HG03565 (cell line): ENCODE measurements at regions not wholly inside any gene's neighbourhood (a gene's known extent, or its start where the extent isn't known, plus 50 kb on each side); places are given as distances from the start of the nearest gene placed in this dataset.
"Not testable (repeated sequence)": the region's sequence is repeated elsewhere in the genome, so short reads cannot be mapped to it uniquely, and the experiment has no call there.

Experiments
- ATAC-seq: cut with Tn5 transposase; IDR thresholded peaks from one replicate; pipeline ENCODE4 v1.9.1; 2021; ENCODE audit warnings: mild to moderate bottlenecking, moderate library complexity; ENCODE audit not compliant: unreplicated experiment

- no peak for ATAC-seq
Observed at GRCh38 chr3:164393171-164393570, 685.1 kb downstream of the SI start.

GRCh38 chr3:164390046-164390445, 688.2 kb downstream of the SI start:
- no peak for ATAC-seq

- no peak for ATAC-seq
Observed at GRCh38 chr3:164387236-164387635, 691.1 kb downstream of the SI start.

- no peak for ATAC-seq
Observed at GRCh38 chr3:164380156-164380555, 698.1 kb downstream of the SI start.

- ATAC-seq: no peak
Observed at GRCh38 chr3:164377466-164377865, 700.8 kb downstream of the SI start.

- ATAC-seq: no peak
Observed at GRCh38 chr3:164375995-164376394, 702.3 kb downstream of the SI start.

GRCh38 chr3:164375538-164375937, 702.8 kb downstream of the SI start:
- no peak for ATAC-seq

GRCh38 chr3:164371681-164372080, 706.6 kb downstream of the SI start:
- ATAC-seq: no peak

GRCh38 chr3:164370970-164371369, 707.3 kb downstream of the SI start:
- ATAC-seq: no peak

- no peak for ATAC-seq
Observed at GRCh38 chr3:164365242-164365641, 713.1 kb downstream of the SI start.

GRCh38 chr3:164364111-164364510, 714.2 kb downstream of the SI start:
- ATAC-seq: no peak

- no peak for ATAC-seq
Observed at GRCh38 chr3:164360738-164361406, 717.4 kb downstream of the SI start.

- no peak for ATAC-seq
Observed at GRCh38 chr3:164360078-164360578, 718.2 kb downstream of the SI start.

GRCh38 chr3:164352991-164353390, 725.3 kb downstream of the SI start:
- no peak for ATAC-seq

- no peak for ATAC-seq
Observed at GRCh38 chr3:164351131-164351530, 727.2 kb downstream of the SI start.

GRCh38 chr3:164342206-164342605, 736.1 kb downstream of the SI start:
- not testable (repeated sequence) for ATAC-seq

- no peak for ATAC-seq
Observed at GRCh38 chr3:164341086-164341485, 737.2 kb downstream of the SI start.

- ATAC-seq: no peak
Observed at GRCh38 chr3:164340273-164340672, 738.0 kb downstream of the SI start.

- ATAC-seq: no peak
Observed at GRCh38 chr3:164332831-164333802, 745.2 kb downstream of the SI start.

GRCh38 chr3:164326714-164327113, 751.6 kb downstream of the SI start:
- no peak for ATAC-seq

- no peak for ATAC-seq
Observed at GRCh38 chr3:164320962-164321361, 757.3 kb downstream of the SI start.

GRCh38 chr3:164306042-164306441, 772.3 kb downstream of the SI start:
- no peak for ATAC-seq
